Mesenchymal stem cell (in vitro differentiated cells and primary cell): ENCODE measurements at regions not wholly inside any gene's neighbourhood (a gene's known extent, or its start where the extent isn't known, plus 50 kb on each side); places are given as distances from the start of the nearest gene placed in this dataset.

Experiments used
- DNase-seq: peaks from one replicate; pipeline ENCODE4 v3.0.0-alpha.2; 2013
- H2AFZ ChIP-seq: one replicate; pipeline ENCODE4 v1.6.1; 2013; ENCODE audit warnings: low read depth, mild to moderate bottlenecking, control low read depth, inconsistent platforms, low read length, moderate library complexity
- H2AK5ac ChIP-seq: 2 replicates; pipeline ENCODE4 v1.6.1; 2013; ENCODE audit warnings: low read length, moderate library complexity, mild to moderate bottlenecking, inconsistent platforms; ENCODE audit not compliant: severe bottlenecking
- H2BK120ac ChIP-seq: one replicate; pipeline ENCODE4 v1.6.1; 2013; ENCODE audit warnings: low read depth, mild to moderate bottlenecking, inconsistent platforms, low read length, moderate library complexity
- H2BK12ac ChIP-seq, 2 experiments: one replicate each; pipeline ENCODE4 v1.6.1; 2013; ENCODE audit warnings: inconsistent platforms in 2 of 2, low read length in 2 of 2, mild to moderate bottlenecking in 2 of 2, moderate library complexity in 2 of 2, control low read depth in 1 of 2
- H2BK15ac ChIP-seq: one replicate; pipeline ENCODE4 v1.6.1; 2013; ENCODE audit warnings: mild to moderate bottlenecking, low read depth, inconsistent platforms; ENCODE audit not compliant: poor library complexity, severe bottlenecking
- H2BK5ac ChIP-seq: 2 replicates; pipeline ENCODE4 v1.6.1; 2013; ENCODE audit warnings: low read depth, mild to moderate bottlenecking, low read length, control low read depth, inconsistent platforms; ENCODE audit not compliant: poor library complexity, severe bottlenecking
- H3K14ac ChIP-seq, 2 experiments: one replicate each; pipeline ENCODE4 v1.6.1; 2013; ENCODE audit warnings: inconsistent platforms in 2 of 2, low read length in 2 of 2, control low read depth in 1 of 2, mild to moderate bottlenecking in 1 of 2, moderate library complexity in 1 of 2
- H3K18ac ChIP-seq, 2 experiments: one replicate each; pipeline ENCODE4 v1.6.1; 2013; ENCODE audit warnings: inconsistent platforms in 2 of 2, low read length in 2 of 2, control low read depth in 1 of 2, low read depth in 1 of 2, mild to moderate bottlenecking in 1 of 2
- H3K23ac ChIP-seq, 2 experiments: one replicate each; pipeline ENCODE4 v1.6.1; 2013; ENCODE audit warnings: inconsistent platforms in 2 of 2, low read length in 2 of 2, mild to moderate bottlenecking in 2 of 2, moderate library complexity in 2 of 2, control low read depth in 1 of 2
- H3K27ac ChIP-seq: 2 replicates; pipeline ENCODE4 v1.5.1; 2013; ENCODE audit warnings: mild to moderate bottlenecking, moderate library complexity, low read length, control low read depth, inconsistent platforms; ENCODE audit not compliant: poor library complexity, severe bottlenecking
- H3K27me3 ChIP-seq, 2 experiments: 2 replicates each; pipeline versions ENCODE4 v1.6.1 to v1.7.0; 2013; ENCODE audit warnings: low read length in 2 of 2, mild to moderate bottlenecking in 2 of 2, moderate library complexity in 2 of 2, control low read depth in 1 of 2, inconsistent platforms in 1 of 2; ENCODE audit not compliant: control insufficient read depth in 1 of 2, insufficient read depth in 1 of 2
- H3K36me3 ChIP-seq, 2 experiments: 2 replicates each; pipeline versions ENCODE4 v1.6.1 to v1.7.0; 2013; ENCODE audit warnings: low read length in 2 of 2, control low read depth in 1 of 2, inconsistent platforms in 1 of 2, low read depth in 1 of 2, mild to moderate bottlenecking in 1 of 2; ENCODE audit not compliant: insufficient read depth in 2 of 2, control insufficient read depth in 1 of 2
- H3K4ac ChIP-seq, 2 experiments: one replicate each; pipeline ENCODE4 v1.6.1; 2013; ENCODE audit warnings: inconsistent platforms in 2 of 2, low read length in 2 of 2, mild to moderate bottlenecking in 2 of 2, moderate library complexity in 2 of 2, control low read depth in 1 of 2, low read depth in 1 of 2
- H3K4me1 ChIP-seq: 2 replicates; pipeline ENCODE4 v1.6.1; 2013; ENCODE audit warnings: low read depth, low read length, control low read depth; ENCODE audit not compliant: control insufficient read depth, insufficient read depth
- H3K4me2 ChIP-seq: 2 replicates; pipeline ENCODE4 v1.6.1; 2013; ENCODE audit warnings: low read length, mild to moderate bottlenecking, inconsistent platforms; ENCODE audit not compliant: poor library complexity, severe bottlenecking
- H3K4me3 ChIP-seq, 2 experiments: 2 replicates each; pipeline versions ENCODE4 v1.5.1 to v1.7.0; 2013; ENCODE audit warnings: low read length in 2 of 2, mild to moderate bottlenecking in 2 of 2, control low read depth in 1 of 2, low read depth in 1 of 2; ENCODE audit not compliant: insufficient read depth in 1 of 2
- H3K79me1 ChIP-seq: replicated peaks from 2 replicates; pipeline ENCODE4 v1.6.1; 2013; ENCODE audit warnings: mild to moderate bottlenecking, control low read depth, low read length, inconsistent platforms; ENCODE audit not compliant: poor library complexity, severe bottlenecking
- H3K9ac ChIP-seq: 2 replicates; pipeline ENCODE4 v1.7.0; 2013; ENCODE audit warnings: mild to moderate bottlenecking, low read length, moderate library complexity
- H3K9me3 ChIP-seq: 2 replicates; pipeline ENCODE4 v1.7.0; 2013; ENCODE audit warnings: mild to moderate bottlenecking, low read length; ENCODE audit not compliant: control insufficient read depth
- H4K8ac ChIP-seq: one replicate; pipeline ENCODE4 v1.6.1; 2013; ENCODE audit warnings: inconsistent platforms, mild to moderate bottlenecking, low read length, moderate library complexity
- H4K91ac ChIP-seq: one replicate; pipeline ENCODE4 v1.6.1; 2013; ENCODE audit warnings: mild to moderate bottlenecking, low read length, inconsistent platforms
- WGBS: methylation state at CpG from one replicate; pipeline ENCODE4 v1.1.7; 2013; ENCODE audit warnings: mixed read lengths; 5-methylcytosine and 5-hydroxymethylcytosine counted together

DNA sequence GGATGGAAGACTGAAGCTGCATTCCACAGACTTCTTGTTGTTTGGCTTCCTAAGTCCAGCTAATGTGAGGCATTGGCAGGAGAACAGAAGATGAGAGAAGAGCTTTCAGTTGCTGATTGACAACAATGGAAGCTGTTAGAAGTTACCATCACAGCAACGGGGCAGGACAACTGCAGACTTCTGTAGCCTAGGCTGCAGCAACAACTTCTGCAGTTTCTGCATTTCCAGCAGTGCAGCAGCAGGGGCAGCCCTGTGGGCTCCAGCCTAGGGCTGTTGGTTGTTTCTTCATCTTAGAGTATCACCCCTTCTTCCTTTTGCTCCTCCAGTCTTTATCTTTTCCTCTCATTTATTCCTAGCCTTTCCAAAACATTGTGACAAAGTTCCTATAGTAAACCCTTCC is 528.8 kb upstream of the PTGER4 start:
- Histone ChIP-seq H2AK5ac (no peak overlapping the region), H3K27me3 (no peaks in the 10 kb centered on the region), H2AFZ (no peak overlapping the region), H3K4me1 (no peaks in the 10 kb centered on the region), H2BK12ac (no peak overlapping the region), H3K4me3 (no peak overlapping the region), H3K9me3 (no peaks in the 10 kb centered on the region), H4K91ac (no peak overlapping the region), H2BK15ac (no peak overlapping the region), H3K23ac (no peak overlapping the region), H4K8ac (no peak overlapping the region), H3K9ac (no peak overlapping the region), H3K14ac (no peak overlapping the region), H3K79me1 (no peaks in the 10 kb centered on the region), H3K27ac (no peak overlapping the region), H2BK5ac (no peak overlapping the region), H3K4me2 (no peak overlapping the region), H3K36me3 (no peaks in the 10 kb centered on the region), H3K18ac (no peak overlapping the region), H3K4ac (no peak overlapping the region), H2BK120ac (no peak overlapping the region)
- DNase-seq = no peak
- 45% methylated on average over 1 of the region's 1 CpG for WGBS

DNA sequence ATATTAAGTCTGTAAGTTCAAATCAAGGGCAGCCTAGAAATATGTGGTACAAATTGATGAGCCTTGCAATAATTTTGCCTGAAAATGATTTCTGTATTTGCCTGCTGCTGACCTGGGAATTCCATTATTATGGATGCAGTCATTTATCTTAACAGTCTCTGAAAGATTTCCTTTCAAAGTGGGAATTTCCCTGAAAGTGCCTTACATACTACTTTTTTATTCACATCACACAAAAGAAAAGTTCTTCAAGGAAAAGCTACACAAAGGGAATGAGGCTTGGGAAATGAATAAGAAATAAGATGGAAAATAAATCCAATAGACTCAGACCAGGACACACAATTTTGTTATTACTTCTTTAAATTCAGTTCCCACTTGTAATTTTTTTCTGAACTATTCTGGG is 537.8 kb upstream of the PTGER4 start:
- no peak overlapping the region for H2AFZ ChIP-seq
- no peak overlapping the region for H2BK12ac ChIP-seq
- no peak overlapping the region for H3K27ac ChIP-seq
- H3K79me1 ChIP-seq = no peaks in the 10 kb centered on the region
- no peak for DNase-seq
- H3K18ac ChIP-seq = no peak overlapping the region
- no peak overlapping the region for H4K91ac ChIP-seq
- no peaks in the 10 kb centered on the region for H3K27me3 ChIP-seq
- H2BK5ac ChIP-seq = no peak overlapping the region
- no peak overlapping the region for H3K14ac ChIP-seq
- no peak overlapping the region for H2BK120ac ChIP-seq
- no peaks in the 10 kb centered on the region for H3K4me1 ChIP-seq
- no peak overlapping the region for H3K4ac ChIP-seq
- H3K4me2 ChIP-seq = no peak overlapping the region
- no peak overlapping the region for H3K4me3 ChIP-seq
- no peaks in the 10 kb centered on the region for H3K36me3 ChIP-seq
- no peak overlapping the region for H2AK5ac ChIP-seq
- H3K9me3 ChIP-seq = no peaks in the 10 kb centered on the region
- H2BK15ac ChIP-seq = no peak overlapping the region
- no peak overlapping the region for H3K9ac ChIP-seq
- no peak overlapping the region for H3K23ac ChIP-seq
- H4K8ac ChIP-seq = no peak overlapping the region

DNA sequence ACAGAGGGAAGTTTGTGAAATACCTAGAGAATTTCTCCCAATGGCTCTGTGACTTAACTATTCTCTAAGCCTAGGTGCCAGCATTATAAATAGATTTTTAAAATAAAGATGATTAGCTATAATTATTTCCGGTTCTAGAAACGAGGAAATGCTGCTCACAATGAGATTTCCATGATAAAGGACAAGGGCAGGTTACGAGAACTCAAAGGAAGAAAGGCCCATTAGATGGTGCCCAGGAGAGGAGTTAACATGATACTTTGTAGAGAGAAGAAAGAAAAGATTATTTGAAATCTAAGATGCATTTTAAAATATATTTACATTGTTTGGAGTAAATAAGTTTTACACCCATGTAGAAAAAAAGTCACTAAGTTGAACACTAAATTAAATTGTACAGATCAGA is 538.3 kb upstream of the PTGER4 start:
- Histone ChIP-seq H3K23ac (no peak overlapping the region), H3K9me3 (no peaks in the 10 kb centered on the region), H3K4me2 (no peak overlapping the region), H3K4me1 (no peaks in the 10 kb centered on the region), H2BK120ac (no peak overlapping the region), H3K4me3 (no peak overlapping the region), H4K91ac (no peak overlapping the region), H2AK5ac (no peak overlapping the region), H3K27me3 (no peaks in the 10 kb centered on the region), H3K4ac (no peak overlapping the region), H2BK12ac (no peak overlapping the region), H3K36me3 (no peaks in the 10 kb centered on the region), H3K9ac (no peak overlapping the region), H2AFZ (no peak overlapping the region), H3K79me1 (no peaks in the 10 kb centered on the region), H4K8ac (no peak overlapping the region), H2BK5ac (no peak overlapping the region), H3K18ac (no peak overlapping the region), H3K27ac (no peak overlapping the region), H2BK15ac (no peak overlapping the region), H3K14ac (no peak overlapping the region)
- 59% methylated on average over 3 of the region's 3 CpGs for WGBS
- no peak for DNase-seq

DNA sequence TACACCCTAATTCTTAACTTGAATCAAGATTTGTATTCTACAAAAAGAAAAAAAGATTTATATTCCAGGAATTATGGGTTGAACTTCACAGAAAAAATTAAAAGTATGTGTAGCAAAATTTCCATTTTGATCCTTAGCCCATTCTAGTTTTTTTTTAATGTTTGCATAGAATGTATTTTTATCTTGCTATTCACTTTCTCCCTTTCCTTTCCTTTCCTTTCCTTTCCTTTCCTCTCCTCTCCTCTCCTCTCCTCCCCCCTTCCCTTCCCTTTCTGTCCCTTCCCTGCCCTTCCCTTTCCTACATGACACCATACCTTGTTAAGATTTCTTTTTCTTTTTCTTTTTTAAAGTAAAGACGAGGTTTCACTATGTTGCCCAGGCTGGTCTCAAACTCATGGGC is 542.5 kb upstream of the PTGER4 start:
- H3K14ac ChIP-seq = no peak overlapping the region
- H2BK15ac ChIP-seq = no peak overlapping the region
- no peaks in the 10 kb centered on the region for H3K4me1 ChIP-seq
- no peak overlapping the region for H2BK12ac ChIP-seq
- DNase-seq = no peak
- no peak overlapping the region for H3K4me2 ChIP-seq
- H3K27me3 ChIP-seq = no peaks in the 10 kb centered on the region
- no peak overlapping the region for H2BK120ac ChIP-seq
- H3K4ac ChIP-seq = no peak overlapping the region
- H4K8ac ChIP-seq = no peak overlapping the region
- no peaks in the 10 kb centered on the region for H3K9me3 ChIP-seq
- WGBS = 92% methylated on average over 1 of the region's 1 CpG
- H4K91ac ChIP-seq = no peak overlapping the region
- H2AK5ac ChIP-seq = no peak overlapping the region
- H2BK5ac ChIP-seq = no peak overlapping the region
- no peak overlapping the region for H3K4me3 ChIP-seq
- H3K79me1 ChIP-seq = no peaks in the 10 kb centered on the region
- H2AFZ ChIP-seq = no peak overlapping the region
- H3K36me3 ChIP-seq = no peaks in the 10 kb centered on the region
- H3K9ac ChIP-seq = no peak overlapping the region
- no peak overlapping the region for H3K23ac ChIP-seq
- no peak overlapping the region for H3K27ac ChIP-seq
- H3K18ac ChIP-seq = no peak overlapping the region
